Neural crest cell (in vitro differentiated cells): ENCODE measurements at regions not wholly inside any gene's neighbourhood (a gene's known extent, or its start where the extent isn't known, plus 50 kb on each side); places are given as distances from the start of the nearest gene placed in this dataset.

Source experiments
- DNase-seq: peaks from one replicate; pipeline ENCODE4 v3.0.0; 2021; ENCODE audit warnings: low read depth, mixed read lengths, low spot score
- H3K27ac Mint-ChIP-seq: one replicate; pipeline ENCODE4 v1.8.0; 2021; ENCODE audit warnings: mild to moderate bottlenecking, mixed read lengths; ENCODE audit not compliant: unreplicated experiment
- H3K27me3 Mint-ChIP-seq: 2 replicates; pipeline ENCODE4 v1.8.0; 2021; ENCODE audit warnings: low read depth, mild to moderate bottlenecking, mixed read lengths
- H3K36me3 Mint-ChIP-seq: 2 replicates; pipeline ENCODE4 v1.8.0; 2021; ENCODE audit warnings: low read depth, mild to moderate bottlenecking, mixed read lengths
- H3K4me1 Mint-ChIP-seq: 2 replicates; pipeline ENCODE4 v1.8.0; 2021; ENCODE audit warnings: mixed read lengths
- H3K4me3 Mint-ChIP-seq: one replicate; pipeline ENCODE4 v1.8.0; 2021; ENCODE audit warnings: mild to moderate bottlenecking, mixed read lengths
- H3K9me3 Mint-ChIP-seq: 2 replicates; pipeline ENCODE4 v1.8.0; 2021; ENCODE audit warnings: mixed read lengths
- CTCF ChIP-seq: fragments of 200-600 bp; sonication (generic); conservative IDR thresholded peaks from 2 replicates; pipeline ENCODE4 v1.5.0; 2021; ENCODE audit warnings: antibody characterized with exemption, mild to moderate bottlenecking

- H3K4me3 Mint-ChIP-seq: no peak overlapping the region
Measured at GRCh38 chr16:49129935-49130334, 151.7 kb downstream of the CBLN1 start.

GRCh38 chr16:49128740-49129139 is 152.9 kb downstream of the CBLN1 start:
- no peak for DNase-seq
- Mint-ChIP-seq H3K4me3 (no peak overlapping the region), H3K9me3 (no peaks in the 10 kb centered on the region), H3K27me3 (peaks cover 75% of the 10 kb centered on the region), H3K4me1 (no peaks in the 10 kb centered on the region), H3K36me3 (no peaks in the 10 kb centered on the region), H3K27ac (no peak overlapping the region)
- TF ChIP-seq CTCF: no peak

More at GRCh38 chr16:49129935-49130334, 151.7 kb downstream of the CBLN1 start:
- Mint-ChIP-seq H3K27ac (no peak overlapping the region), H3K27me3 (peaks cover 65% of the 10 kb centered on the region), H3K36me3 (no peaks in the 10 kb centered on the region), H3K9me3 (no peaks in the 10 kb centered on the region), H3K4me1 (no peaks in the 10 kb centered on the region)
- DNase-seq: no peak
- no peak for TF ChIP-seq CTCF

GRCh38 chr16:49127103-49127502 is 154.5 kb downstream of the CBLN1 start:
- Mint-ChIP-seq H3K9me3 (no peaks in the 10 kb centered on the region), H3K36me3 (no peaks in the 10 kb centered on the region), H3K4me1 (no peaks in the 10 kb centered on the region), H3K27me3 (peaks cover 80% of the 10 kb centered on the region), H3K27ac (no peak overlapping the region), H3K4me3 (no peak overlapping the region)
- no peak for DNase-seq
- no peak for TF ChIP-seq CTCF

- DNase-seq: no peak
- H3K4me3 Mint-ChIP-seq: no peak overlapping the region
- peaks cover 70% of the 10 kb centered on the region for H3K27me3 Mint-ChIP-seq
- no peak for TF ChIP-seq CTCF
- no peaks in the 10 kb centered on the region for H3K36me3 Mint-ChIP-seq
- no peaks in the 10 kb centered on the region for H3K4me1 Mint-ChIP-seq
- H3K9me3 Mint-ChIP-seq: no peaks in the 10 kb centered on the region
- H3K27ac Mint-ChIP-seq: no peak overlapping the region
Measured at GRCh38 chr16:49121636-49122035, 160.0 kb downstream of the CBLN1 start.

- no peaks in the 10 kb centered on the region for H3K4me1 Mint-ChIP-seq
- no peak overlapping the region for H3K4me3 Mint-ChIP-seq
- no peak for TF ChIP-seq CTCF
- H3K27ac Mint-ChIP-seq: no peak overlapping the region
- H3K9me3 Mint-ChIP-seq: no peaks in the 10 kb centered on the region
- H3K27me3 Mint-ChIP-seq: peaks cover 67% of the 10 kb centered on the region
- H3K36me3 Mint-ChIP-seq: no peaks in the 10 kb centered on the region
- no peak for DNase-seq
Measured at GRCh38 chr16:49120631-49121030, 161.0 kb downstream of the CBLN1 start.

GRCh38 chr16:49116873-49117272 is 164.8 kb downstream of the CBLN1 start:
- no peak for TF ChIP-seq CTCF
- Mint-ChIP-seq H3K27me3 (peaks cover 64% of the 10 kb centered on the region), H3K27ac (no peak overlapping the region), H3K36me3 (no peaks in the 10 kb centered on the region), H3K4me3 (no peak overlapping the region), H3K4me1 (no peaks in the 10 kb centered on the region), H3K9me3 (no peaks in the 10 kb centered on the region)
- no peak for DNase-seq
